GM23338 (cell line): ENCODE measurements at regions not wholly inside any gene's neighbourhood (a gene's known extent, or its start where the extent isn't known, plus 50 kb on each side); places are given as distances from the start of the nearest gene placed in this dataset.

Experiments
- ATAC-seq: fragments of 200-7000 bp; cut with Tn5 transposase; 3 replicates; pipeline ENCODE4 v1.9.1; 2020
- DNase-seq: peaks from one replicate; pipeline ENCODE4 v3.0.0-alpha.2; 2015; ENCODE audit warnings: low spot score
- H2AFZ ChIP-seq: fragments of 200-600 bp; sonication (generic); 2 replicates; pipeline ENCODE4 v1.8.0; 2016; ENCODE audit warnings: antibody characterized with exemption, mild to moderate bottlenecking, moderate library complexity
- H3F3A ChIP-seq: fragments of 200-600 bp; sonication (generic); replicated peaks from 2 replicates; pipeline ENCODE4 v1.8.0; 2017; ENCODE audit warnings: antibody characterized with exemption, mixed run types, low read depth
- H3K27ac ChIP-seq: fragments of 200-600 bp; sonication (generic); 2 replicates; pipeline ENCODE4 v1.6.1; 2016; ENCODE audit warnings: low read depth
- H3K27me3 ChIP-seq: fragments of 200-600 bp; sonication (generic); 2 replicates; pipeline ENCODE4 v1.8.0; 2016; ENCODE audit warnings: mild to moderate bottlenecking, mixed run types, moderate library complexity; ENCODE audit not compliant: insufficient read depth
- H3K36me3 ChIP-seq: fragments of 200-600 bp; sonication (generic); 2 replicates; pipeline ENCODE4 v1.8.0; 2016; ENCODE audit warnings: mild to moderate bottlenecking; ENCODE audit not compliant: insufficient read depth
- H3K4me1 ChIP-seq: fragments of 200-600 bp; sonication (generic); 2 replicates; pipeline ENCODE4 v1.8.0; 2016; ENCODE audit warnings: mild to moderate bottlenecking, moderate library complexity; ENCODE audit not compliant: insufficient read depth
- H3K4me2 ChIP-seq: fragments of 200-600 bp; sonication (generic); 2 replicates; pipeline ENCODE4 v1.7.1; 2017; ENCODE audit warnings: mixed run types
- H3K4me3 ChIP-seq: fragments of 200-600 bp; sonication (generic); 2 replicates; pipeline ENCODE4 v1.6.1; 2016; ENCODE audit warnings: mixed run types
- H3K79me2 ChIP-seq: fragments of 200-600 bp; sonication (generic); replicated peaks from 2 replicates; pipeline ENCODE4 v1.8.0; 2017; ENCODE audit warnings: mild to moderate bottlenecking; ENCODE audit not compliant: insufficient read depth
- H3K9me2 ChIP-seq: fragments of 200-600 bp; sonication (generic); 2 replicates; pipeline ENCODE4 v1.8.0; 2017; ENCODE audit not compliant: insufficient read depth
- H4K20me1 ChIP-seq: fragments of 200-600 bp; sonication (generic); replicated peaks from 2 replicates; pipeline ENCODE4 v1.8.0; 2017; ENCODE audit warnings: mild to moderate bottlenecking; ENCODE audit not compliant: insufficient read depth
- H3K27ac Mint-ChIP-seq: 2 replicates; pipeline ENCODE4 v1.8.0; 2020; ENCODE audit warnings: inconsistent platforms, mild to moderate bottlenecking, moderate library complexity, mixed read lengths
- H3K27me3 Mint-ChIP-seq: 3 replicates; pipeline ENCODE4 v1.8.0; 2022; ENCODE audit warnings: low read depth, mild to moderate bottlenecking, moderate library complexity, mixed read lengths, inconsistent platforms; ENCODE audit not compliant: insufficient read depth, poor library complexity
- H3K36me3 Mint-ChIP-seq: 3 replicates; pipeline ENCODE4 v1.8.0; 2021; ENCODE audit warnings: low read depth, mild to moderate bottlenecking, inconsistent platforms, moderate library complexity, mixed read lengths
- H3K4me1 Mint-ChIP-seq: 3 replicates; pipeline ENCODE4 v1.8.0; 2020; ENCODE audit warnings: mild to moderate bottlenecking, inconsistent platforms, mixed read lengths
- H3K4me3 Mint-ChIP-seq: 3 replicates; pipeline ENCODE4 v1.8.0; 2021; ENCODE audit warnings: moderate library complexity, mild to moderate bottlenecking, inconsistent platforms, mixed read lengths
- H3K9me3 Mint-ChIP-seq: 3 replicates; pipeline ENCODE4 v1.8.0; 2020; ENCODE audit warnings: moderate library complexity, mild to moderate bottlenecking, inconsistent platforms, mixed read lengths
- CREB1 ChIP-seq: fragments of 250-450 bp; sonication (Bioruptor Pico); IDR thresholded peaks from 2 replicates; pipeline ENCODE4 v1.5.0; 2020; ENCODE audit warnings: low read depth, mild to moderate bottlenecking, moderate library complexity
- EZH2 ChIP-seq: fragments of 200-600 bp; sonication (generic); IDR thresholded peaks from one replicate; pipeline ENCODE4 v1.8.0; 2017; ENCODE audit warnings: antibody characterized with exemption, mild to moderate bottlenecking, low read depth; ENCODE audit not compliant: unreplicated experiment
- EZH2phosphoT487 ChIP-seq: fragments of 200-600 bp; sonication (generic); IDR thresholded peaks from one replicate; pipeline ENCODE4 v1.8.1; 2018; ENCODE audit warnings: antibody characterized with exemption; ENCODE audit not compliant: unreplicated experiment
- JUNB ChIP-seq: IDR thresholded peaks from one replicate; pipeline ENCODE4 v1.6.1; 2016; ENCODE audit warnings: antibody characterized with exemption; ENCODE audit not compliant: unreplicated experiment
- NANOG ChIP-seq: IDR thresholded peaks from 2 replicates; pipeline ENCODE4 v1.6.1; 2016; ENCODE audit warnings: antibody characterized with exemption, borderline replicate concordance
- POLR2AphosphoS5 ChIP-seq: IDR thresholded peaks from 2 replicates; pipeline ENCODE4 v1.6.1; 2016; ENCODE audit warnings: antibody characterized with exemption, low read depth
- STAT1 ChIP-seq: IDR thresholded peaks from one replicate; pipeline ENCODE4 v1.6.1; 2016; ENCODE audit warnings: antibody characterized with exemption; ENCODE audit not compliant: unreplicated experiment
- ZNF114 ChIP-seq: fragments of 250-450 bp; sonication (Bioruptor Pico); IDR thresholded peaks from 2 replicates; pipeline ENCODE4 v1.5.0; 2020; ENCODE audit warnings: mild to moderate bottlenecking, moderate library complexity
- ZNF331 ChIP-seq: fragments of 250-450 bp; sonication (Bioruptor Pico); IDR thresholded peaks from 2 replicates; pipeline ENCODE4 v1.5.0; 2020; ENCODE audit warnings: low read depth, mild to moderate bottlenecking, moderate library complexity
- TF ChIP-seq, protein P1 (sequence below): fragments of 250-450 bp; sonication (Bioruptor Pico); IDR thresholded peaks from 2 replicates; pipeline ENCODE4 v1.5.0; 2020; ENCODE audit warnings: mild to moderate bottlenecking, moderate library complexity
- TF ChIP-seq, protein P2 (sequence below): IDR thresholded peaks from one replicate; pipeline ENCODE4 v1.6.1; 2018; ENCODE audit warnings: antibody characterized with exemption; ENCODE audit not compliant: unreplicated experiment
- TF ChIP-seq, protein P3 (sequence below), 2 experiments: fragments of 200-600 bp in 1 of 2; sonication (generic) in 1 of 2; conservative IDR thresholded peaks; 2 replicates each; pipeline versions ENCODE4 v1.5.1 to v1.6.1; 2016 to 2017; ENCODE audit warnings: antibody characterized with exemption in 2 of 2, low read depth in 2 of 2, mild to moderate bottlenecking in 2 of 2, moderate library complexity in 1 of 2
- TF ChIP-seq, protein P4 (sequence below): IDR thresholded peaks from 2 replicates; pipeline ENCODE4 v1.6.1; 2016; ENCODE audit warnings: antibody characterized with exemption

DNA sequence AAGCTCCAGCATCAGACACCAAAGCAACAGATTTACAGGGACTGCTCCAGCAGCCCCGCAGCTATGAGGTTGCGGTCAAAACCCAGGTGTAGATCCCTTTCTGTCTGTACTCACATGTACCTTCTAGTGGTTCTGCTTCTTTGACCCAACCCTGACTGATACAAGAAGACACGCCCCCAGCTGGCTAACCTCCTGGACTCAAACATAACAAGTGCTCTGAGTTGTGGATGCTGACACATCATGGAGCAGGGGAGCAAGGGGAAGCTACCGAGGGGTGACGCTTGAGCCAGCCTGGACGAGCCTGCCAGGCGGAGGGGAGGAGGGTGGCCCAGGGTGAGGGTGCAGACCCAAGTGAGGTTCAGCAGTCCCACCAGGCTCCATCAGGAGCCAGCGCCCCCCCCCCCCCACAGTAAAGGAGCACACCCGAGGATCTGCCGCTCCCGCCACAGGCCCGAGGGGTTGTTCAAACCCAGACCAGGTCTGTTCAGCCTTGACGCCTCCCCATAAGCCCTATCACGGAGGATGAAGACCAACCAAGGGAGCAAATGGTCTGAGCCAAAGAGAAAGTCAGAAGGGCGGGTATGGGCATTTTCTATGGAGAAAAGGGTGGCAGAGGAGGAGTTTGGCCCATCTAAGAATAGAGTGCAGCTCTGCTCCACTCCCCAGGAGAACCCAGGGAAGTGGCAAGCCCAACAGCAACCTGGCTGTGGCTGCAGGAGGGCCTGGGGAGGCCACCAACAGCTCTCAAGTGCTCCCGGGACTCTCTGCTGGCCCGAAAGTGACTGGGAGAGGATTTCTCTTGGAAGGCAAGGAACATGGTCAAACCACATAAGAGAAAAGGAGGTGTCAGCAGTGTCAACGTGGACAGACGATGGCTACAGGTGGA is 229.4 kb downstream of the BCL11B start:
- Histone ChIP-seq H4K20me1 (no peaks in the 10 kb centered on the region), H3K79me2 (no peaks in the 10 kb centered on the region), H3K36me3 (no peaks in the 10 kb centered on the region), H3K27ac (no peak overlapping the region), H3F3A (no peaks in the 10 kb centered on the region), H3K4me3 (no peak overlapping the region), H2AFZ (no peak overlapping the region), H3K9me2 (no peaks in the 10 kb centered on the region), H3K27me3 (no peaks in the 10 kb centered on the region), H3K4me1 (no peaks in the 10 kb centered on the region), H3K4me2 (no peak overlapping the region)
- TF ChIP-seq, protein P1, sequence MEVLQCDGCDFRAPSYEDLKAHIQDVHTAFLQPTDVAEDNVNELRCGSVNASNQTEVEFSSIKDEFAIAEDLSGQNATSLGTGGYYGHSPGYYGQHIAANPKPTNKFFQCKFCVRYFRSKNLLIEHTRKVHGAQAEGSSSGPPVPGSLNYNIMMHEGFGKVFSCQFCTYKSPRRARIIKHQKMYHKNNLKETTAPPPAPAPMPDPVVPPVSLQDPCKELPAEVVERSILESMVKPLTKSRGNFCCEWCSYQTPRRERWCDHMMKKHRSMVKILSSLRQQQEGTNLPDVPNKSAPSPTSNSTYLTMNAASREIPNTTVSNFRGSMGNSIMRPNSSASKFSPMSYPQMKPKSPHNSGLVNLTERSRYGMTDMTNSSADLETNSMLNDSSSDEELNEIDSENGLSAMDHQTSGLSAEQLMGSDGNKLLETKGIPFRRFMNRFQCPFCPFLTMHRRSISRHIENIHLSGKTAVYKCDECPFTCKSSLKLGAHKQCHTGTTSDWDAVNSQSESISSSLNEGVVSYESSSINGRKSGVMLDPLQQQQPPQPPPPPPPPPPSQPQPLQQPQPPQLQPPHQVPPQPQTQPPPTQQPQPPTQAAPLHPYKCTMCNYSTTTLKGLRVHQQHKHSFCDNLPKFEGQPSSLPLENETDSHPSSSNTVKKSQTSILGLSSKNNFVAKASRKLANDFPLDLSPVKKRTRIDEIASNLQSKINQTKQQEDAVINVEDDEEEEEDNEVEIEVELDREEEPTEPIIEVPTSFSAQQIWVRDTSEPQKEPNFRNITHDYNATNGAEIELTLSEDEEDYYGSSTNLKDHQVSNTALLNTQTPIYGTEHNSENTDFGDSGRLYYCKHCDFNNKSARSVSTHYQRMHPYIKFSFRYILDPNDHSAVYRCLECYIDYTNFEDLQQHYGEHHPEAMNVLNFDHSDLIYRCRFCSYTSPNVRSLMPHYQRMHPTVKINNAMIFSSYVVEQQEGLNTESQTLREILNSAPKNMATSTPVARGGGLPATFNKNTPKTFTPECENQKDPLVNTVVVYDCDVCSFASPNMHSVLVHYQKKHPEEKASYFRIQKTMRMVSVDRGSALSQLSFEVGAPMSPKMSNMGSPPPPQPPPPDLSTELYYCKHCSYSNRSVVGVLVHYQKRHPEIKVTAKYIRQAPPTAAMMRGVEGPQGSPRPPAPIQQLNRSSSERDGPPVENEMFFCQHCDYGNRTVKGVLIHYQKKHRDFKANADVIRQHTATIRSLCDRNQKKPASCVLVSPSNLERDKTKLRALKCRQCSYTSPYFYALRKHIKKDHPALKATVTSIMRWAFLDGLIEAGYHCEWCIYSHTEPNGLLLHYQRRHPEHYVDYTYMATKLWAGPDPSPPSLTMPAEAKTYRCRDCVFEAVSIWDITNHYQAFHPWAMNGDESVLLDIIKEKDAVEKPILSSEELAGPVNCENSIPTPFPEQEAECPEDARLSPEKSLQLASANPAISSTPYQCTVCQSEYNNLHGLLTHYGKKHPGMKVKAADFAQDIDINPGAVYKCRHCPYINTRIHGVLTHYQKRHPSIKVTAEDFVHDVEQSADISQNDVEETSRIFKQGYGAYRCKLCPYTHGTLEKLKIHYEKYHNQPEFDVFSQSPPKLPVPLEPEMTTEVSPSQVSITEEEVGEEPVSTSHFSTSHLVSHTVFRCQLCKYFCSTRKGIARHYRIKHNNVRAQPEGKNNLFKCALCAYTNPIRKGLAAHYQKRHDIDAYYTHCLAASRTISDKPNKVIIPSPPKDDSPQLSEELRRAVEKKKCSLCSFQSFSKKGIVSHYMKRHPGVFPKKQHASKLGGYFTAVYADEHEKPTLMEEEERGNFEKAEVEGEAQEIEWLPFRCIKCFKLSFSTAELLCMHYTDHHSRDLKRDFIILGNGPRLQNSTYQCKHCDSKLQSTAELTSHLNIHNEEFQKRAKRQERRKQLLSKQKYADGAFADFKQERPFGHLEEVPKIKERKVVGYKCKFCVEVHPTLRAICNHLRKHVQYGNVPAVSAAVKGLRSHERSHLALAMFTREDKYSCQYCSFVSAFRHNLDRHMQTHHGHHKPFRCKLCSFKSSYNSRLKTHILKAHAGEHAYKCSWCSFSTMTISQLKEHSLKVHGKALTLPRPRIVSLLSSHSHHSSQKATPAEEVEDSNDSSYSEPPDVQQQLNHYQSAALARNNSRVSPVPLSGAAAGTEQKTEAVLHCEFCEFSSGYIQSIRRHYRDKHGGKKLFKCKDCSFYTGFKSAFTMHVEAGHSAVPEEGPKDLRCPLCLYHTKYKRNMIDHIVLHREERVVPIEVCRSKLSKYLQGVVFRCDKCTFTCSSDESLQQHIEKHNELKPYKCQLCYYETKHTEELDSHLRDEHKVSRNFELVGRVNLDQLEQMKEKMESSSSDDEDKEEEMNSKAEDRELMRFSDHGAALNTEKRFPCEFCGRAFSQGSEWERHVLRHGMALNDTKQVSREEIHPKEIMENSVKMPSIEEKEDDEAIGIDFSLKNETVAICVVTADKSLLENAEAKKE (CRISPR knock-in tag), result no peak
- no peak for TF ChIP-seq ZNF331 (CRISPR knock-in tag)
- TF ChIP-seq CREB1 (CRISPR knock-in tag), result no peak
- TF ChIP-seq NANOG, result no peak
- no peak for TF ChIP-seq ZNF114 (CRISPR knock-in tag)
- TF ChIP-seq POLR2AphosphoS5, result no peak
- no peak for TF ChIP-seq EZH2phosphoT487
- TF ChIP-seq EZH2, result no peak
- no peak for TF ChIP-seq JUNB
- TF ChIP-seq, protein P2, sequence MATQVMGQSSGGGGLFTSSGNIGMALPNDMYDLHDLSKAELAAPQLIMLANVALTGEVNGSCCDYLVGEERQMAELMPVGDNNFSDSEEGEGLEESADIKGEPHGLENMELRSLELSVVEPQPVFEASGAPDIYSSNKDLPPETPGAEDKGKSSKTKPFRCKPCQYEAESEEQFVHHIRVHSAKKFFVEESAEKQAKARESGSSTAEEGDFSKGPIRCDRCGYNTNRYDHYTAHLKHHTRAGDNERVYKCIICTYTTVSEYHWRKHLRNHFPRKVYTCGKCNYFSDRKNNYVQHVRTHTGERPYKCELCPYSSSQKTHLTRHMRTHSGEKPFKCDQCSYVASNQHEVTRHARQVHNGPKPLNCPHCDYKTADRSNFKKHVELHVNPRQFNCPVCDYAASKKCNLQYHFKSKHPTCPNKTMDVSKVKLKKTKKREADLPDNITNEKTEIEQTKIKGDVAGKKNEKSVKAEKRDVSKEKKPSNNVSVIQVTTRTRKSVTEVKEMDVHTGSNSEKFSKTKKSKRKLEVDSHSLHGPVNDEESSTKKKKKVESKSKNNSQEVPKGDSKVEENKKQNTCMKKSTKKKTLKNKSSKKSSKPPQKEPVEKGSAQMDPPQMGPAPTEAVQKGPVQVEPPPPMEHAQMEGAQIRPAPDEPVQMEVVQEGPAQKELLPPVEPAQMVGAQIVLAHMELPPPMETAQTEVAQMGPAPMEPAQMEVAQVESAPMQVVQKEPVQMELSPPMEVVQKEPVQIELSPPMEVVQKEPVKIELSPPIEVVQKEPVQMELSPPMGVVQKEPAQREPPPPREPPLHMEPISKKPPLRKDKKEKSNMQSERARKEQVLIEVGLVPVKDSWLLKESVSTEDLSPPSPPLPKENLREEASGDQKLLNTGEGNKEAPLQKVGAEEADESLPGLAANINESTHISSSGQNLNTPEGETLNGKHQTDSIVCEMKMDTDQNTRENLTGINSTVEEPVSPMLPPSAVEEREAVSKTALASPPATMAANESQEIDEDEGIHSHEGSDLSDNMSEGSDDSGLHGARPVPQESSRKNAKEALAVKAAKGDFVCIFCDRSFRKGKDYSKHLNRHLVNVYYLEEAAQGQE, result no peak
- TF ChIP-seq, protein P3, sequence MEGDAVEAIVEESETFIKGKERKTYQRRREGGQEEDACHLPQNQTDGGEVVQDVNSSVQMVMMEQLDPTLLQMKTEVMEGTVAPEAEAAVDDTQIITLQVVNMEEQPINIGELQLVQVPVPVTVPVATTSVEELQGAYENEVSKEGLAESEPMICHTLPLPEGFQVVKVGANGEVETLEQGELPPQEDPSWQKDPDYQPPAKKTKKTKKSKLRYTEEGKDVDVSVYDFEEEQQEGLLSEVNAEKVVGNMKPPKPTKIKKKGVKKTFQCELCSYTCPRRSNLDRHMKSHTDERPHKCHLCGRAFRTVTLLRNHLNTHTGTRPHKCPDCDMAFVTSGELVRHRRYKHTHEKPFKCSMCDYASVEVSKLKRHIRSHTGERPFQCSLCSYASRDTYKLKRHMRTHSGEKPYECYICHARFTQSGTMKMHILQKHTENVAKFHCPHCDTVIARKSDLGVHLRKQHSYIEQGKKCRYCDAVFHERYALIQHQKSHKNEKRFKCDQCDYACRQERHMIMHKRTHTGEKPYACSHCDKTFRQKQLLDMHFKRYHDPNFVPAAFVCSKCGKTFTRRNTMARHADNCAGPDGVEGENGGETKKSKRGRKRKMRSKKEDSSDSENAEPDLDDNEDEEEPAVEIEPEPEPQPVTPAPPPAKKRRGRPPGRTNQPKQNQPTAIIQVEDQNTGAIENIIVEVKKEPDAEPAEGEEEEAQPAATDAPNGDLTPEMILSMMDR (conservative IDR thresholded peaks at IDR 0.05; ENCODE audit: low read depth in 2 of 2), result no peak
- TF ChIP-seq STAT1, result no peak
- TF ChIP-seq, protein P4, sequence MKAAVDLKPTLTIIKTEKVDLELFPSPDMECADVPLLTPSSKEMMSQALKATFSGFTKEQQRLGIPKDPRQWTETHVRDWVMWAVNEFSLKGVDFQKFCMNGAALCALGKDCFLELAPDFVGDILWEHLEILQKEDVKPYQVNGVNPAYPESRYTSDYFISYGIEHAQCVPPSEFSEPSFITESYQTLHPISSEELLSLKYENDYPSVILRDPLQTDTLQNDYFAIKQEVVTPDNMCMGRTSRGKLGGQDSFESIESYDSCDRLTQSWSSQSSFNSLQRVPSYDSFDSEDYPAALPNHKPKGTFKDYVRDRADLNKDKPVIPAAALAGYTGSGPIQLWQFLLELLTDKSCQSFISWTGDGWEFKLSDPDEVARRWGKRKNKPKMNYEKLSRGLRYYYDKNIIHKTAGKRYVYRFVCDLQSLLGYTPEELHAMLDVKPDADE, result no peak
- Mint-ChIP-seq H3K27ac (no peak overlapping the region), H3K9me3 (peaks cover 3% of the 10 kb centered on the region; the same call in 2 of the 3 replicates), H3K4me1 (peaks cover 3% of the 10 kb centered on the region), H3K27me3 (peaks cover 7% of the 10 kb centered on the region), H3K4me3 (no peak overlapping the region), H3K36me3 (no peaks in the 10 kb centered on the region)
- ATAC-seq, result no peak
- no peak for DNase-seq
